ENCODE measurements at regions not wholly inside any gene's neighbourhood (a gene's known extent, or its start where the extent isn't known, plus 50 kb on each side); places are given as distances from the start of the nearest gene placed in this dataset.
"Not testable (repeated sequence)": the region's sequence is repeated elsewhere in the genome, so short reads cannot be mapped to it uniquely, and the experiment has no call there.

DNA sequence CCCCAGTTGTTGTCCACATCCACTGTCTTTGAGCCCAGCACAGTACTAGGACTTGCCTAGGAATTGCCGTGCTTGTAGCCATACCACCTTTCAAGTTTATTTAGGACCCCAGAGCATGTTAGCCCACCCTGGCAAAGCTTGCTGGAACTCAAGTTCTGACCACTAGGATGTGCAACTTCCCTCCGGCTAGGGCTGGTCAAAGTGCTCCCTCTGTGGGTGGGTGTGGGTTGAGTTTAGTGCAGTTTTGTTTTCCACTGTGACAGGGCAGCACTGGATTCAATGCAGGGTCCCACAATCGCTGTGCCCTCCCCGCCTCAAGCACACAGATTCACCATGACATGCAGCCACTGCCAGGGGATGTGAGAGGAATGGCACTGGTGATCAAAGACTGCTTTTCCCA is 96.0 kb downstream of the RASGEF1B start:
- DNase-seq (ENCODE audit: low read depth in 2 of 2), result no peak

DNA sequence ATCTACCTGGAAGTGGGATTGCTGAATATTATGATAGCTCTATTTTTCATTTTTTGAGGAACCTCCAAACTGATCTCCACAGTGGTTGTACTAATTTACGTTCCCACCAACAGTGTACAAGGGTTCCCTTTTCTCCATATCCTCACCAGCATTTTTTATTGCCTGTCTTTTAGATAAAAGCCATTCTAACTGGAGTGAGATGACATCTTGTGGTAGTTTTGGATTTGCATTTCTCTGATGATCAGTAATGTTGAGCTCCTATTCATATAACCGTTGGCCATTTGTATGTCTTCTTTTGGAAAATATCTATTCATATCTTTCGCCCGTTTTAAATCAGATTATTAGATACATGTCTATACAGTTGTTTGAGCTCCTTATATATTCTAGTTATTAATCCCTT is 101.8 kb downstream of the RASGEF1B start:
- DNase-seq (ENCODE audit: low read depth in 2 of 2), result no peak

DNA sequence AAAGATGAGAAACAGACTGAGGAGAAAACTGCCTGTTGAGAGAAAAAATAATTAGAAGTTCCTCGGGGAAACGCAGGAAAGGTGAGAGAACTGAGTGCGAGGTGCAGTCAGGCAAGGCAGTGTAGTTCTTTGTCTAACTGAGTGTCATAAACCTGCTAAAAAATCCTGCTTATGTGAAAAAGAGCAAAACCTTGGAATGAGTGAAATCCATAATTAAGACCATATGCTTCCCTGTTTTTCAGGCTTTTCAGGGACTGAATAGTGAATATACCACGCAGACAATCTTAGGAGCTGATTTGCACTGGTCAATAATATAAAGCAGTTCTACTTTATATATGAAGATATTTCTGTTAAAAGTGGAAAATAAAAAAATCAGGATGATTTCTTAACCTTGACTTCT is 104.9 kb downstream of the RASGEF1B start:
- DNase-seq (ENCODE audit: low read depth in 2 of 2), result no peak

DNA sequence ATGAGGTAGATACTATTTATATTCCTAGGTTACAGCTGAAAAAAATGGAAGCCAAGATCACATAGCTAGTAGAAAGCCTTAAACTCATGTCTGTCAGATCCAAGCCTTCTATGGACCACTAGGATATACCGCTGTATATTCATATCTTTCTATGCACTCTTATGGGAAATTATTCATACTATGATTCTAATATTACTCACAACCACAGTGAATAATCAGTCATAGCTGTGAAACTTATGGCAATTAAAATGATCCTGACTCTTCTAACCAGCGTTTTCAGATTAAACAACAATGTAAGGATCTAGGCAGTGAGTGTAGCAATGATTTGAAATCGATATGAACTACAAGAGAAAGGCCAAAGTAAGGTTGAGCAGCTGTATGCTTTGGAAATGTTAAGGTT is 111.0 kb downstream of the RASGEF1B start:
- DNase-seq (ENCODE audit: low read depth in 2 of 2), result no peak

DNA sequence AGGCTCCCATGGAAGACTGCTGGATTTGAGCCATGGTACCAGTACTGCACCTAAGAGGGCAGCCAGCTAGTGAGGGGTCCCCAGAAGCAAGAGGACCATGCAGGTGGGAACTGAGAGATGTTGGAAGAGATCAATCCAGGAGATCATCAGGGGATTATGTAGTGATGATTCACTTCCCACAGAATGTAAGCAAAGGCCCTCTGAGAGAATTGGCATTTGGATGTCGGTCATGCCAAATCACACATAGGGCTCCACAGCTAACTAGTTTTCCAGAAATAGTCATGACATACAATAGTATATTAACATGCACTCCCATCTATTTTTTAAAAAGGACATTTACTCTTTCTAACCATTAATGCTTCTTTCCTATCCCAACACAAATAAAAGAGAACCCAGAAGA is 112.5 kb downstream of the RASGEF1B start:
- DNase-seq (ENCODE audit: low read depth in 2 of 2), result no peak

DNA sequence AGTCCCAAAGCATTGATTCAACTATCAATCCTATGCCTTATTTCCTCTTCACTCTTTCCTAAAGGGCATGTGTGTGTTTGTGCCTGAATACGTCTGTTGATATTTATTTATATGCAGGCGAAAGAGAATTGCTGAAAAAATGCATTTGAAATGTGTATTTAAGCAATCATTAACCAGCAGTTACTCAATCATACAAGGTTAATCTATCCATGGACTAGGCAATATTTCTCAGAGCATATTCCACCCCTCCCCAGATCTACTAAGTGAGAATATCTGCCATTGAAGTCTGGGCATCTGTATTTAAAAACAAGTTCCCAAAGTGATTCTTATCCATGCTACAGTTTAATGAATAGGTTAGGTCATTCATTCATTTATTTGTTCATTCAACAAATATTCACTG is 113.6 kb downstream of the RASGEF1B start:
- DNase-seq (ENCODE audit: low read depth in 2 of 2), result no peak

DNA sequence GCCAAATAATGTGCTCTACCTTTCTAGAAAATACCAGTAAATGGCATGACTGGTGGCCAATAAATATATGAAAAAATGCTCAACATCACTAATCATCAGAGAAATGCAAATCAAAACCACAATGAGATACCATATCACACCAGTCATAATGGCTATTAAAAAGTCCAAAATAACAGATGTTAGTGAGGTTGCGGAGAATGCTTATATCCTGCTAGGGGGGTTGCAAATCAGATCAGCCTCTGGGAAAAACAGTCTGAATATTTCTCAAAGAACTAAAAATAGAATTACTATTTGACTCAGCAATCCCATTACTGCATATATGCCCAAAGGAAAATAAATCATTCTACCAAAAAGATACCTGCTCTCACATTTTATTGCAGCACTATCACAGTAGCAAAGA is 115.1 kb downstream of the RASGEF1B start:
- no peak for DNase-seq (ENCODE audit: low read depth in 2 of 2)

DNA sequence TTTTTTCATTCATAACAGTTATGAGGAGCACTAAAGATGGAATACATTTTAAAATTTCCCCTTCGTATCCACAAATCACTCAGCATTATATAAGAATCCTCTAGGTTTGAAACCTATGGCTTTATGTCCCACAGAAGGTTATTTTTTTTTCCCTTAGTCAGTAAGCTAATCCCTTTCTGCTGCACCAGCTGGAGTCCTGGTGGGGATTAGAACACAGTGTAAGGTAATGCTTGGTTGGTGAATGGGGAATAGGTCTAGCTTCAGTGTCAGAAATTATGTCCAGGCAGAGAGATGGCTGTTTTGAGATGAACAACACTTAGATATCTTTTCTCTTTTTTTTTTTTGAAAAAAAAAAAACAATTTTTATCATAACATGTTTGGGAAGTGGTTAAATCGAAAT is 116.6 kb downstream of the RASGEF1B start:
- DNase-seq (ENCODE audit: low read depth in 2 of 2), result no peak

DNA sequence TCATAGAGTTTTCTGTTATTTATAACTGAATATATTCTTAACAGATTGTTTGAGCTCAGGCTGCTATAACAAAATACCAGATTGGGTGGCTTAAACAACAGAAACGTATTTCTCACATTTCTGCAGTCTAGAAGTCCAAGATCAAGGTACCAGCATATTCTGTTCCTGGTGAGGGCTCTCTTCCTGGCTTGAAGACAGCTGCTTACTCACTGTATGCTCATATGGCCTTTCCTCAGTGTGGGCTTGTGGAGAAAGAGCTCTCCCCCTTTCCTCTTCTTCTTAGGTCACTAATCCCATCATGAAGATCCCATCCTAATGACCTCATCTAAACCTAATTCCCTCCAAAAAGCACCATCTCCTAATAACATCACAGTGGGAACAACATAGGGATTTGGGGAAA is 117.8 kb downstream of the RASGEF1B start:
- DNase-seq (ENCODE audit: low read depth in 2 of 2), result no peak

DNA sequence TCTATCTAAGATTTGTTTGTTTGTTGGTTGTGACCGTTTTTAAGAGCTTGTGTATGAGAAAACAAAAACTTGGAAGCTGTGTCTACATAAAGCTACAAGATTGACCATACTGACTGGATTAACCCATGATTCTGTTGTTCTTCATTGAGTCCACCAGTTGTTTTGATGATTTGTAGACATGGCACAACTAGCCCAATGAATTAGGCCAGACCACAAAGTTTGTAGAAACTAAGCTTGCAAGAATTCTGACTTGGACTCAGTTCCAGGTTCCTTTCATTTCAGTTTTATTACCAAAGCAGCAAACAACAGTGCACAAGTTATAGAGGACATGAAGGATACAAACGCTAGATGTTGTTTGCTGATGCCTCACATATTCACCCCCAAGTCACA is 119.3 kb downstream of the RASGEF1B start:
- no peak for DNase-seq (ENCODE audit: low read depth in 2 of 2)

DNA sequence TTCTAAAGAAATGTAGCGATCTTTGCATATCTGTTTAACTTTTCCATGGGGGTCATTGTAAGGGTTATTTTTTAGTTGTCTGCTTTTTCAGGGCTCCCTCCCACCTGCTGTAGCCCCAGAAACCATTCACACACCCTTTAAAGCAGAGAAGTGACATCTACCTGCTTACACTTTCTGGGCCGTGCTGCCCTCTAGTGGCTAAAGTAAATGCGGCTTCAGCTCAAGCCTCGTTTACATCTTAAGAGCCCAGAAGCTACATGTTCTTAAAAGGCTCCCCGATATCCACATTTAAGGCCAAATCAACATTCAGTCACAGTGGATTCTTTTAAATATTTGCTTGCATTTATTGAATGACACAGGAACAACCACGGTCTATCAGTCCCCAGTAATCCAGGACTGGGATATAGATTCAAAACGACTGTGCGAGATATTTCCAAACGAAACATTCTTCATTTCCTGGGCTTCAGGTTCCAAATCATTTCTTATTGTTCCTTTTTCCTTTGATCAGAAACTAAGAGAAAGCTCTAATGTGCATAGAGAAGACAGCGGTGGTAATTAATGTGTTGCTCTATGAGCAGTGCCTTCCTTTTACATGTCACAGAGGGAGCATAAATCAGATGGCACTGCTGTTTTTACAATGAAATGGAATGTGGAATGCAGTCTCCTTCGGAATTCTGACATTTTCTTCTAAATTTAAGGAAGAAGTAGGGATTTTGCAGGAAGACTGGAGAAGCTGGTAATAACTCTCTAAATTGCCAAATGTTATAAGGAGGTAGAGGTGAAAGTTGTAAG is 119.9 kb downstream of the RASGEF1B start:
- peak; percentile 47 to 63 for DNase-seq (ENCODE audit: low read depth in 2 of 2)

DNA sequence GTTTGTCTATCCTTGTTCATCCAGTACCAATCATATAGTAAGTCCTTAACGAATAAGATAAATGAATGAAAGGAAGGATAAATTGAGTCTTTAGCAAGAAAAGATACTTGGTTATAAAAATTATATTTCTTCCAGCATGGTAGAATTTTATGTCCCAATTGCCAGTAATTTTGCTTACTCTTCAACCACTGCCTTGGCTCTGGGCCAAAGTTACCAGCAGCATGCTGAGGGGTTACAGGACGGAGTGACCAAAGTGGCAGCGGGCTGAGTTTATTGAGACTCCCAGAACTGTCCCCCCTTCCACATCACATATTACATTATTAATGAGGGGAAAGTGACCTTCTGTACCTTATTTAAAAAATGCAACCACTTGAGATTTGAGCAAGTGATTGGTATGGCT is 121.7 kb downstream of the RASGEF1B start:
- no peak for DNase-seq (ENCODE audit: low read depth in 2 of 2)

DNA sequence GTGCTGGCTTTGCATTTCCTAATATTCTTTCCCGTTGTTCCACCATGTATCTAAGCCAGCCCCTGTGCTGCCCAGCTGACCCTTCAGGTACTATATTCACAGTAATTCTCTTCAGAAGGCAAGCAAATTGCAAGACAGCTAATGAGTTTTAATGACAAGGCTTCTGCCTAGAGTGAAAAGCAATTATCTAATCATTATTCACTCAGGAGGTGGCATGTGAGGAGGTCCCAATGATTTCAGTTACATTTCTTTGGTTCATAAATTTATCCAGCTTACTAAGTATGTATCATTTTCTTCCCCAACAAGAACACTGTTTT is 123.0 kb downstream of the RASGEF1B start:
- DNase-seq (ENCODE audit: low read depth in 2 of 2), result no peak

DNA sequence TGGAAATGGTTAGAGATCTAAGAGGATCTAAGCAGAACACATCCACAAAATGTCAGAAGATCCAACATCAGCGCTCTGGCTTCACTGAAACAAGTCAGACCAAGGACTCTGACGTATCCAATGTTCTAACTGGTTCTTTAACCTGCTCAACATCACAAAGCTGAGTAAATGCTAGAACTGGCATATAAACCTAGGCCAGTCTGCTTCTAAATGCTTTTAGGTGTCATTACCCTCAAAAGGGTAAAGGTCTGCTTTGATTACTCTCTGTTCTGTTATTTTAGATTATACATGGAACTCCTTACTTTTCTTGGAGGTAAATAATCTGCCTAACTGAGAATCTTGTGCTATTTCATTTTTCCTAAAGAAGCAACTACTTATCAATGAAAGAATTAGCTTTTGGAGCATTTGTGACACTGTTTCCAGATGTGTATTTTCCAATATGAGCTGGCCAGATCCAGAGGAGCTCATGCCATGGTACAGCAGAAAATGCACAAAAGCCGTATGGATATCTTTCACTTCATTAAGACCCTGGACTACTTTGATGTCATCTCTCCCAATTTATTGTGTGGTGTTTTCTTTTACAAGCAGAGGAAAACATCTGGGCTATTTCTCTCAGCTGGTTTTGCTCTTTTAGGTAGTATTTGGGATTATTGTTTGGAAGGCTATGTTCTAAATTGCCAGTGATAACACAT is 123.5 kb downstream of the RASGEF1B start:
- DNase-seq (ENCODE audit: low read depth in 2 of 2), result no peak

DNA sequence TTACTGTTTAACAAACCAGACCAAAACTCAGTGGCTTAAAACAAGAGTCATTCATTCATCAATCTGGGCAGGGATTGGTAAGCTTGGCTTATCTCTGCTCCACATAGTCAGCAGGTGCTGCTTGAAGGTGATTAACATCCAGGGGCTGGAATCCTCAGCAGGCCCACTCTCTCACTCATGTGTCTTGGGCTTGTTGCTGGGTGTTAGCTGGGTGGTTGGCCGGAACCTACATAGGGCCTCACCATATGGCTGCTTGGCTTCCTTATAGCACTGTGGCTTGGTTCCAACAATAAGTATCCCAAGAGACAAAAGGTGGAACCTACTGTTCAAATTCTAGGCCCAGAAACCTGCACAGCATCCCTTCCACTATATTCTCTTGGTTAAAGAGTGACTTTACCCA is 125.0 kb downstream of the RASGEF1B start:
- DNase-seq (ENCODE audit: low read depth in 2 of 2), result no peak

DNA sequence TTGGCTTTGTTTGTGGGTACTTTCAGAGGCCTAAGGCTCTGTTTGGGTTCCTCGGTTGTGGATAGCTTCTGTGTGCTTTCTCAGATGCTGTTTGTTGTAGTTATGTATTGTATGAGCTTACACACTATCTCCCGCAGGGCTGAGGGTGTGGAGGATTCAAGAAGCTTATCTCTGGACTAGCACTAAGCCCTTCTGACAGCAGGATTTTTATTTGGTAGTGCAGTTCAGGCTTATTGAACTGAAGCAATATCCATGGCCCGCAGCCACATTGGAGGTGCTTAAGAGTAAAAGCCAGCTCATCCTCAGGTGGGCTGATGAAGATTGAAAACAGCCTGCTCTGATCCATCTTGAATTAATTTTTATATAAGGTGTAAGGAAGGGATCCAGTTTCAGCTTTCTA is 128.2 kb downstream of the RASGEF1B start:
- no peak for DNase-seq (ENCODE audit: low read depth in 2 of 2)

DNA sequence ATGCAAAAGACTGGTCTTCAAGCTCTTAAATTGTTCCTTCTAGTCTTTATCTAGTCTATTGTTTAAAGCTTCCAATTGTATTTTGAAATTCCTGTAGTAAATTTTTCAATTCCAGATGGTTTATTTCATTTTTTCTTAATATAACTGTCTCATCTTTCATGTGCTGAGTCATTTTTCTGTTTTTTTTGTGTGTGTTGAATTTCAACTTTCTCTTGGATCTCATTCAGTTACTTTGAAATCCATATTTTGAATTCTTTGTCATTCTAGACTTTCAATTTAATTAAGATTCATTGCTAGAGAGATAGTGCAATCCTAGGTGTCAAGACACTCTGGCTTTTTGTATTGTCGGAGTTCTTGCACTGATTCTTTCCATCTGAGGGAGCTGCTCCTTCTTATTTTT is 128.0 kb upstream of the PRKG2 start:
- DNase-seq (ENCODE audit: low read depth in 2 of 2), result no peak

DNA sequence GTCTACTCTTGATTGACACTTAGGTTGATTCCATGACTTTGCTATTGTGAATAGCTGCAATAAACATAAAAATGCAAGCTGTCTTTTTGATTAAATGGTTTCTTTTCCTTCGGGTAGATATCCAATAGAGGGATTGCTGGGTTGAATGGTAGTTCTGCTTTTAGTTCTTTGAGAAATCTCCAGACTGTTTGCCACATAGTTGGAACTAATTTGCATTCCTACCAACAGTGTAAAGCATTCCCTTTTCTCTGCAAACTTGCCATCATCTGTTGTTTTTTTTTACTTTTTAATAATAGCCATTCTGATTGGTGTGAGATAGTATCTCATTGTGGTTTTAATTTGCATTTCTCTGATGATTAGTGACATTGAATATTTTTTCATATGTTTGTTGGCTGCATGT is 122.2 kb upstream of the PRKG2 start:
- no peak for DNase-seq (ENCODE audit: low read depth in 2 of 2)

DNA sequence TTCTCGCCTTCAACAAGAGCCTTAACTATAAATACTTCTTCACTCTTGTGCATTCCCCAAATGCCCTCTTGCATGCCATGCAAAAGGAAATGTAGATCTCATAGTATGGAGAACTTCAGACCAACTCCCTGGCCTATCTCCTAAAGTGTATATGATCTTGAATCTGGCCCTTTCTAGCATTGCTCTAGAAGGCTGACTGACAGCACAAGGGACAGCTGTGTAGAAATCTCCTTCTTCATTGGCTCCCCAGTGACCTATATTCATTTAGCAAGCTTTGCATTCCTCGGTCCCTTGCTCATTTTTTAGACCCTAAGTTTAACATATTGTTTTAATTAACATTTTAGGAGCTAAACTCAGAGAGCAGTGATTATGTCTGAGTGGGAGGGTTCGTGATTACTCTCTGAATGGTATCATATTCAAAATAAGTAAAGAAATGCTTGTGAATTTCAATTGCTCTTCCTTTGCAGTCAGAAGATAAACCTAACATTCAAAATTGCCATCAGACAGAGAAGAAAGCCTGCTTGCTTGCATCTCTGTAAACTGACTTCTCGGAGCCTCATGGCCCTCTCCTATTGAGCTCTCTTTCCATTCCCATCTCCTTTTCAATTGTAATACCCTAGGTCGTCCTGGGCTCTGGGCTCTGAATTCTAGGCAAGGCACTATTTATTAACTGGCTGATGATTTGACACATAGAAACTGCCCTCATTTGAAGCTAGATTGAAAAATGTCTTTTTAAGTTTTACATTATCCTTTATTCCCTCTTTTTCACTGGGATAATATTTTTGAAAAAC is 120.3 kb upstream of the PRKG2 start:
- no peak for DNase-seq (ENCODE audit: low read depth in 2 of 2)

DNA sequence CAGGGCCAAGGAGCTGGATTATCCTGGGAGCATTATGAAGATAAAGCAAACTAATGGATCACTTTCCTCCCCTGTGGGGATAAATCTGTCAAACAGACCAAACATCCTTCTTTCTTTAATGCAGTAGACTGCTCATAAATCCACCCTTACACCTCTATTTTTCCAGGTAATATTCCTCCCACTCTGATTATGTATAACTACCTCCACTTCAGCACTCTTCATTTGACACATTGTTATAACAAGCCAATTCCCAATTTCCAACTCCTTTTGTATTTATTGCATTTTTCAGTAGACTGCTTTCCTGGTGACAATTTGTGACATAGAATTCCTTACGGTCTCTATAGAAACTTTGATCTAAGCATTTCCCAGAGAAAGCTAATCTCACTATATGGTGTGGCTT is 115.0 kb upstream of the PRKG2 start:
- no peak for DNase-seq (ENCODE audit: low read depth in 2 of 2)

DNA sequence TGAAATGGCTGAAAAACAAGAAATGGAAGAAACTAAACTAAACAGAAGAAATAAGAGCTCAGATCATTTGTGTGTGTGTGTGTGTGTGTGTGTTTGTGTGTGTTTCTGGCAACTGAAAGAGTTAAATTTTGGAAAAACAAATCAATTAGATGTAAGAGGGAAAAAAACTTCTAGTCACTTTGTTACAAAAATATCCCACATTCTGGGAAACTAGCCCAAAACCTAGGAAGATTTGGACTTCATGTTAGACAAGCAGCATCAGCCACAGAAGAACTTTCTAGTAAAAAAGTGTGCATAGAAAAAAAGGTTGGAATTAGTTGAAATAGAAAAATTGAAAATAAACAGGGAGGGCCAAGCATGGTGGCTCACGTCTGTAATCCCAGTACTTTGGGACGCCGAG is 111.6 kb upstream of the PRKG2 start:
- no peak for DNase-seq (ENCODE audit: low read depth in 2 of 2)

DNA sequence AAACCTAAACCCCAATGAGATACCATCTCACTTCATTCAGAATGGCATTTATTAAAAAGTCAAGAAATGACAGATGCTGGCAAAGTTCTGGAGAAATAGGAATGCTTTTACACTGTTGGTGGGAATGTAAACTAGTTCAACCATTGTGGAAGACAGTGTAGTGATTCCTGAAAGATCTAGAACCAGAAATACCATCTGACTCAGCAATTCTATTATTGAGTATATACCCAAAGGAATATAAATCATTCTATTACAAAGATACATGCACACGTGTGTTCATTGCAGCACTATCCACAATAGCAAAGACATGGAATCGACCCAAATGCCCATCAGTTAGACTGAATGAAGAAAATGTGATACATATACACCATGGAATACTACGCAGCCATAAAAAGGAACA is 109.6 kb upstream of the PRKG2 start:
- not testable (repeated sequence) for DNase-seq (ENCODE audit: low read depth in 2 of 2)

DNA sequence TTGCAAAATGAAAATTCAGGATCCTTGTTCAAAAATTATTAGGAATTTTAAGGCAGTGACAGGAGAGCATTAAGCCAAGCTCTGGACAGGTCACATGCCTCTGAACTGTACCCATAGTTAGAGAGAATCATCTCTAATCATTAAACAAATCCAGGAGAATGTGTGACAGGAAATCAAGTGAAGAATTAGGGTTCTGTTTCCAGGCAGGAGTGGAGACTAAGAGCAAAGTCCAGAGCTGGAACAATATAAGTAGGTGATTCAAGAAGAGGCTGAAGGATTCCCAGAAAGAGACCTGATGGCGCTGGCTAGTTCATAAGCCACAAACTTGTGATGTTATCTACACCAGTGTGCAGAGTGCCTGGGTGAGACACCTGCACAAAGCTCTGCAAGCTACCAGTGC is 104.6 kb upstream of the PRKG2 start:
- no peak for DNase-seq (ENCODE audit: low read depth in 2 of 2)
